RWPE1 (cell line): ENCODE measurements at regions not wholly inside any gene's neighbourhood (a gene's known extent, or its start where the extent isn't known, plus 50 kb on each side); places are given as distances from the start of the nearest gene placed in this dataset.

Source experiments
- CTCF ChIA-PET: fragments of 350-600 bp; sonication (Branson Sonifier 250); formaldehyde crosslinking; extraction: SDS; loops from one replicate; lab custom pipeline; 2021; lab: Yijun Ruan, JAX
- POLR2A ChIA-PET: fragments of 400-600 bp; formaldehyde crosslinking; extraction: SDS; loops from one replicate; lab custom pipeline; 2020; ENCODE audit warnings: antibody characterized with exemption; ENCODE audit not compliant: low non-redundant PET; lab: Yijun Ruan, JAX
- DNase-seq: peaks from one replicate; pipeline ENCODE4 v3.0.0; 2012; ENCODE audit warnings: low spot score
- H3K27ac ChIP-seq: fragments of 450-650 bp; 2 replicates; pipeline ENCODE4 v1.5.1; 2017
- CTCF ChIP-seq: fragments of 450-650 bp; conservative IDR thresholded peaks from 2 replicates; pipeline ENCODE4 v1.5.1; 2017; ENCODE audit warnings: low read depth, mild to moderate bottlenecking

- no peak overlapping the region for H3K27ac ChIP-seq
- TF ChIP-seq CTCF = no peak
- DNase-seq = no peak
- POLR2A ChIA-PET = no interaction called here
- CTCF ChIA-PET = interaction anchor here (0.5 to 0.6 kb wide), 2 partner anchors 70 to 261 kb away, joined by 3 read pairs; no protein-coding TSS in a partner anchor
Observed at GRCh38 chr2:217158928-217159327, 299.1 kb upstream of the TNP1 start.

- CTCF ChIA-PET = interaction anchor here (1.0 kb wide), 1 partner anchor 9 kb away, joined by 3 read pairs; no protein-coding TSS in a partner anchor
- no peak for TF ChIP-seq CTCF
Observed at GRCh38 chr2:217157581-217157980, 297.7 kb upstream of the TNP1 start.

GRCh38 chr2:217156801-217157200 is 296.9 kb upstream of the TNP1 start:
- POLR2A ChIA-PET = no interaction called here
- H3K27ac ChIP-seq = no peak overlapping the region
- no peak for DNase-seq
- no peak for TF ChIP-seq CTCF
- CTCF ChIA-PET = interaction anchor here (0.7 kb wide), 1 partner anchor 134 kb away, joined by 3 read pairs; no protein-coding TSS in a partner anchor

More at GRCh38 chr2:217157581-217157980, 297.7 kb upstream of the TNP1 start:
- no peak overlapping the region for H3K27ac ChIP-seq
- no peak for DNase-seq
- POLR2A ChIA-PET = no interaction called here

GRCh38 chr2:217154923-217155322 is 295.1 kb upstream of the TNP1 start:
- POLR2A ChIA-PET = no interaction called here
- no peak overlapping the region for H3K27ac ChIP-seq
- CTCF ChIA-PET = no interaction called here
- no peak for DNase-seq
- no peak for TF ChIP-seq CTCF

- DNase-seq = no peak
- H3K27ac ChIP-seq = no peak overlapping the region
- POLR2A ChIA-PET = no interaction called here
- CTCF ChIA-PET = interaction anchor here (0.6 kb wide), 1 partner anchor 20 kb away, joined by 3 read pairs; no protein-coding TSS in a partner anchor
- TF ChIP-seq CTCF = no peak
Observed at GRCh38 chr2:217153510-217153909, 293.6 kb upstream of the TNP1 start.

GRCh38 chr2:217152831-217153230 is 293.0 kb upstream of the TNP1 start:
- H3K27ac ChIP-seq = no peak overlapping the region
- POLR2A ChIA-PET = no interaction called here
- CTCF ChIA-PET = interaction anchor here (0.6 kb wide), 1 partner anchor 19 kb away, joined by 3 read pairs; no protein-coding TSS in a partner anchor
- no peak for DNase-seq
- no peak for TF ChIP-seq CTCF
